Caco-2 (cell line): ENCODE measurements at regions not wholly inside any gene's neighbourhood (a gene's known extent, or its start where the extent isn't known, plus 50 kb on each side); places are given as distances from the start of the nearest gene placed in this dataset.

ENCODE experiments used
- BruUV-seq: library from RNA; stranded (reverse); fragments of 400-500 nt; replicated peaks from 2 replicates; lab custom pipeline; 2021; lab: Mats Ljungman, UMichigan
- CTCF ChIA-PET: fragments of 300-600 bp; sonication (Branson Sonifier 250); formaldehyde crosslinking; loops from one replicate; lab custom pipeline; 2022; ENCODE audit warnings: antibody characterized with exemption; lab: Charles Lee
- POLR2A ChIA-PET: fragments of 300-600 bp; sonication (Branson Sonifier 250); formaldehyde crosslinking; loops from one replicate; lab custom pipeline; 2022; ENCODE audit warnings: antibody characterized with exemption; lab: Charles Lee
- DNase-seq, 2 experiments: peaks; one replicate each; pipeline versions ENCODE4 v3.0.0 to v3.0.0-alpha.2; 2020 to 2022
- H3K27me3 ChIP-seq: replicated peaks from 2 replicates; pipeline ENCODE4 v1.6.0; 2011; ENCODE audit warnings: low read length; ENCODE audit not compliant: control insufficient read depth, insufficient read depth
- H3K36me3 ChIP-seq: 2 replicates; pipeline ENCODE4 v1.5.1; 2011; ENCODE audit warnings: low read length; ENCODE audit not compliant: control insufficient read depth, insufficient read depth
- H3K4me1 ChIP-seq: fragments of 250-450 bp; sonication (Bioruptor Pico); 2 replicates; pipeline ENCODE4 v1.5.1; 2020; ENCODE audit warnings: mild to moderate bottlenecking
- H3K4me3 ChIP-seq: 2 replicates; pipeline ENCODE4 v1.5.1; 2011; ENCODE audit warnings: low read depth, mild to moderate bottlenecking, control low read depth, low read length
- H3K9me3 ChIP-seq: fragments of 250-450 bp; sonication (Bioruptor Pico); 2 replicates; pipeline ENCODE4 v1.5.1; 2020; ENCODE audit warnings: mild to moderate bottlenecking, moderate library complexity
- H3K27ac Mint-ChIP-seq: one replicate; pipeline ENCODE4 v1.8.0; 2022; ENCODE audit warnings: mixed read lengths; ENCODE audit not compliant: unreplicated experiment
- H3K27me3 Mint-ChIP-seq: one replicate; pipeline ENCODE4 v1.8.0; 2022; ENCODE audit warnings: mixed read lengths; ENCODE audit not compliant: insufficient read depth, unreplicated experiment
- H3K36me3 Mint-ChIP-seq: one replicate; pipeline ENCODE4 v1.8.0; 2022; ENCODE audit warnings: mild to moderate bottlenecking, mixed read lengths; ENCODE audit not compliant: insufficient read depth, unreplicated experiment
- H3K4me1 Mint-ChIP-seq: one replicate; pipeline ENCODE4 v1.8.0; 2022; ENCODE audit warnings: low read depth, mixed read lengths; ENCODE audit not compliant: unreplicated experiment
- H3K4me3 Mint-ChIP-seq: one replicate; pipeline ENCODE4 v1.8.0; 2022; ENCODE audit warnings: mild to moderate bottlenecking, moderate library complexity, mixed read lengths; ENCODE audit not compliant: unreplicated experiment
- H3K9me3 Mint-ChIP-seq: one replicate; pipeline ENCODE4 v1.8.0; 2022; ENCODE audit warnings: mixed read lengths; ENCODE audit not compliant: unreplicated experiment
- CTCF ChIP-seq, 2 experiments: fragments of 200-600 bp in 1 of 2; IDR thresholded peaks; 1 replicate in 1 of 2; 2 replicates in 1 of 2; pipeline versions ENCODE4 v1.5.1 to v1.8.0; 2011 to 2022; ENCODE audit warnings: antibody characterized with exemption in 1 of 2, control low read depth in 1 of 2, inconsistent platforms in 1 of 2, low read depth in 1 of 2, low read length in 1 of 2, mild to moderate bottlenecking in 1 of 2, moderate library complexity in 1 of 2; ENCODE audit not compliant: insufficient read depth in 1 of 2, severe bottlenecking in 1 of 2, unreplicated experiment in 1 of 2
- intact Hi-C: fragments of 100-400 bp; cut with micrococcal nuclease; formaldehyde crosslinking; loops from one replicate; pipeline ENCODE4 v1.10.0; 2022; ENCODE audit not compliant: unreplicated experiment

GRCh38 chr11:41775296-41775695, 315.8 kb upstream of the LRRC4C start:
- DNase-seq: no peak
- TF ChIP-seq CTCF (IDR thresholded peaks at IDR 0.05; ENCODE audit: insufficient read depth in 1 of 2, low read depth in 1 of 2, low read length in 1 of 2, severe bottlenecking in 1 of 2, unreplicated experiment in 1 of 2): no peak
- H3K9me3 Mint-ChIP-seq: peaks cover 27% of the 10 kb centered on the region
- Histone ChIP-seq H3K4me3 (no peak overlapping the region), H3K9me3 (no peaks in the 10 kb centered on the region; the same call in 1 of the 2 replicates), H3K4me1 (no peaks in the 10 kb centered on the region), H3K27me3 (no peaks in the 10 kb centered on the region), H3K36me3 (no peaks in the 10 kb centered on the region)
- no peak overlapping the region for H3K4me3 Mint-ChIP-seq
- no peak overlapping the region for H3K27ac Mint-ChIP-seq
- no peaks in the 10 kb centered on the region for H3K4me1 Mint-ChIP-seq
- CTCF ChIA-PET: no interaction called here
- H3K27me3 Mint-ChIP-seq: no peaks in the 10 kb centered on the region
- BruUV-seq: no TSS peak
- POLR2A ChIA-PET: no interaction called here
- intact Hi-C loops: no loop called here
- no peaks in the 10 kb centered on the region for H3K36me3 Mint-ChIP-seq

- ChIA-PET POLR2A (no interaction called here), CTCF (no interaction called here)
- peaks cover 45% of the 10 kb centered on the region for H3K9me3 Mint-ChIP-seq
- no TSS peak for BruUV-seq
- no peaks in the 10 kb centered on the region for H3K36me3 Mint-ChIP-seq
- TF ChIP-seq CTCF (IDR thresholded peaks at IDR 0.05; ENCODE audit: insufficient read depth in 1 of 2, low read depth in 1 of 2, low read length in 1 of 2, severe bottlenecking in 1 of 2, unreplicated experiment in 1 of 2): no peak
- Histone ChIP-seq H3K4me1 (no peaks in the 10 kb centered on the region), H3K9me3 (peaks cover 3% of the 10 kb centered on the region; the same call in 1 of the 2 replicates), H3K4me3 (no peak overlapping the region), H3K36me3 (no peaks in the 10 kb centered on the region), H3K27me3 (no peaks in the 10 kb centered on the region)
- H3K27ac Mint-ChIP-seq: no peak overlapping the region
- H3K27me3 Mint-ChIP-seq: no peaks in the 10 kb centered on the region
- H3K4me3 Mint-ChIP-seq: no peak overlapping the region
- intact Hi-C loops: no loop called here
- no peak for DNase-seq
- no peaks in the 10 kb centered on the region for H3K4me1 Mint-ChIP-seq
These were observed 320.0 kb upstream of the LRRC4C start for GRCh38 chr11:41779401-41779960.

- CTCF ChIA-PET: no interaction called here
- H3K27me3 ChIP-seq: no peaks in the 10 kb centered on the region
- Mint-ChIP-seq H3K36me3 (no peaks in the 10 kb centered on the region), H3K9me3 (peaks cover 36% of the 10 kb centered on the region), H3K4me3 (no peak overlapping the region), H3K27ac (no peak overlapping the region), H3K27me3 (no peaks in the 10 kb centered on the region), H3K4me1 (no peaks in the 10 kb centered on the region)
- H3K9me3 ChIP-seq: peaks cover 7% of the 10 kb centered on the region; the same call in 1 of the 2 replicates
- BruUV-seq: no TSS peak
- no peaks in the 10 kb centered on the region for H3K4me1 ChIP-seq
- intact Hi-C loops: no loop called here
- no peak overlapping the region for H3K4me3 ChIP-seq
- no peak for DNase-seq
- no peaks in the 10 kb centered on the region for H3K36me3 ChIP-seq
- POLR2A ChIA-PET: no interaction called here
- no peak for TF ChIP-seq CTCF (IDR thresholded peaks at IDR 0.05; ENCODE audit: insufficient read depth in 1 of 2, low read depth in 1 of 2, low read length in 1 of 2, severe bottlenecking in 1 of 2, unreplicated experiment in 1 of 2)
These were observed 322.0 kb upstream of the LRRC4C start for GRCh38 chr11:41781441-41781840.
